HG03196 (cell line): ENCODE measurements at regions not wholly inside any gene's neighbourhood (a gene's known extent, or its start where the extent isn't known, plus 50 kb on each side); places are given as distances from the start of the nearest gene placed in this dataset.

Experiments
- ATAC-seq: cut with Tn5 transposase; IDR thresholded peaks from one replicate; pipeline ENCODE4 v1.9.1; 2021; ENCODE audit not compliant: unreplicated experiment

GRCh38 chr11:116481126-116481675 is 291.6 kb downstream of the BUD13 start:
- no peak for ATAC-seq

GRCh38 chr11:116478669-116479668 is 293.8 kb downstream of the BUD13 start:
- ATAC-seq: no peak

GRCh38 chr11:116478205-116478604 is 294.6 kb downstream of the BUD13 start:
- no peak for ATAC-seq

- no peak for ATAC-seq
These were observed 298.9 kb downstream of the BUD13 start for GRCh38 chr11:116473790-116474346.

- no peak for ATAC-seq
These were observed 299.5 kb downstream of the BUD13 start for GRCh38 chr11:116473206-116473769.

- ATAC-seq: no peak
These were observed 300.1 kb downstream of the BUD13 start for GRCh38 chr11:116472651-116473050.

GRCh38 chr11:116471608-116472256 is 301.1 kb downstream of the BUD13 start:
- no peak for ATAC-seq

GRCh38 chr11:116468699-116469098 is 304.1 kb downstream of the BUD13 start:
- ATAC-seq: no peak

- no peak for ATAC-seq
These were observed 305.0 kb downstream of the BUD13 start for GRCh38 chr11:116467823-116468222.

GRCh38 chr11:116466801-116467200 is 306.0 kb downstream of the BUD13 start:
- ATAC-seq: no peak

- ATAC-seq: no peak
These were observed 306.6 kb downstream of the BUD13 start for GRCh38 chr11:116466191-116466590.

GRCh38 chr11:116465056-116465455 is 307.7 kb downstream of the BUD13 start:
- no peak for ATAC-seq

- no peak for ATAC-seq
These were observed 311.0 kb downstream of the BUD13 start for GRCh38 chr11:116461789-116462188.

- no peak for ATAC-seq
These were observed 312.4 kb downstream of the BUD13 start for GRCh38 chr11:116460156-116460920.

- no peak for ATAC-seq
These were observed 313.4 kb downstream of the BUD13 start for GRCh38 chr11:116459185-116460045.

- ATAC-seq: no peak
These were observed 314.2 kb downstream of the BUD13 start for GRCh38 chr11:116458546-116458945.

GRCh38 chr11:116457336-116458007 is 315.3 kb downstream of the BUD13 start:
- no peak for ATAC-seq

GRCh38 chr11:116454951-116455350 is 317.8 kb downstream of the BUD13 start:
- no peak for ATAC-seq
